Hindlimb muscle (tissue), 1 donor: ENCODE measurements at regions not wholly inside any gene's neighbourhood (a gene's known extent, or its start where the extent isn't known, plus 50 kb on each side); places are given as distances from the start of the nearest gene placed in this dataset.

Experiments
- DNase-seq: peaks from one replicate; pipeline ENCODE4 v3.0.0-alpha.2; 2013

DNA sequence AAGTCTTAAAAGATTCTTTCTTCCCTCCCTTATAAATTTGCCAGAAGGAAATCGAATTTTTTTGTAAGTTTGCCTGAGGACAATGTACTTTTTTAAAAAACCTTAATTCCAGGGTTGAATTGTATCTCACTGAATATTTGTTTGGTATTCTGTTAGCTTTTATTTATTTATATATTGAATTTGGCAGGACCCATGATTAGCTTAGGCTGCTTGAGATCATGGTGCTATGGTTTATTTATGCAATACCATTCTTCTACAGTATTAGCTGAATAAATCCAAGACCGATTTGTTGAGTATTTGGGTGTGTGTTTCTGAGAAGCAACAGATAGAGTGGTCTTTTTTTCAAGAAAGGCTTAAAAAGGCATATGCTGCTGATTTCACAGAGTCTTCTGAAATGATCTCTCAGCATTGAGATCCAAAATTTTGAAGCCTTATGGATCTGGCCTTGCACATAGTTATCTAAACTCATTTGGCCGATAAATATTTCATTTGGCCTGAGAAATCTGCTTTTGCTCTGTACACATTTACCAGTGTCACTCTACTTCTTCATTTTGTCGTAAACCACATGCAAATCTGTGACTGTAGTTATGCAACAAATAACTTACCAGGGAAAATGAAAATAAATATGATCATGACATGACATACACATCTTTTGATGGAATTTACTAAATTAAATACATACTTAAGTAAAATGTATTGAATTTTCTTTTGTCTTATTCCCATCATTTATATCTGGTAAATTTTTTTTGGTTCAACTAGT, 265.8 kb upstream of the FLRT2 start:
- DNase-seq: no peak

DNA sequence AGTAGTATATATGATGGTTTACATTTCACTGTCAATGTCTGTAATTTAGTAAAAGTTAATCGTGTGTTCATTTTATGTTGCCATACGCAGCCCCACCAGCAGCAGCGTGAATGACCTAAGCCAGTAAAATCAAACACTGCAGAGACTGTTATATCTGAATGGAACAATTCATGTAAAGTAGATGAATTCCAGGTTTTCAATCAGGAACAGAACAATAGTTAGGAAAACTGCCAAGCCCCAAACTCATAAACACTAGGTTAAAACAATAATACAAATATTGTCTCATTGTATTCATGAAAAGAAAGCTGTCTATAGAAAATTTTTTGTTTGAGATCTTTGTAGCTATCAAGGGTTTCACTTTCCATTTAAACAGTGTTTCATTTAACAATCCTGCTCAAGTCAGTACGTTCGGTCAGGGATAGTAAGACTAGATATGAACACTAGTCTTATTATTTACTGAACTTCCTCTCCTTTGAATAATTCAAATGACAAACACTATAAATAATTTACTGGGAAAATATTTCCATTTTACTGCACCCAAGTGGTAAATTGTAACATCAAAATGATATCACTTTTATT, 256.8 kb upstream of the FLRT2 start:
- peak; percentile 39 for DNase-seq

- no peak for DNase-seq
These were observed 256.0 kb upstream of the FLRT2 start for GRCh38 chr14:85273952-85274351.

GRCh38 chr14:85276161-85276978, 253.6 kb upstream of the FLRT2 start:
- no peak for DNase-seq

- DNase-seq: no peak
These were observed 253.0 kb upstream of the FLRT2 start for GRCh38 chr14:85276979-85277228.

- DNase-seq: no peak
These were observed 250.5 kb upstream of the FLRT2 start for GRCh38 chr14:85279407-85279806.

GRCh38 chr14:85280074-85280473, 249.9 kb upstream of the FLRT2 start:
- DNase-seq: no peak

- no peak for DNase-seq
These were observed 248.0 kb upstream of the FLRT2 start for GRCh38 chr14:85281921-85282320.

DNA sequence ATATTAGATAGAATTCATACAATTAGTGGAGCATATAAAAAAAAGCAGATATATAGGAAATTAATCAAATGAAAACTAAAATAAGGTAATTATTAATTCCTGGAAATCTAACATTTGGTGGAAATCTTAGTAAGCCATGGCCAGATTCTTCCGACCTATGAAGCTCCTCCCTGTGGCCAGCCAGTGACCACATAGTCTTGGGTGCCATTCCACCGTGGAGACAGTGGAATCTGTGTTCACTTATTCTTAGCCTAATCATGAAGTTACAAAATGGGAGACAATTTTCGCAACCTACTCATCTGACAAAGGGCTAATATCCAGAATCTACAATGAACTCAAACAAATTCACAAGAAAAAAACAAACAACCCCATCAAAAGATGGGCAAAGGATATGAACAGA, 241.9 kb upstream of the FLRT2 start:
- no peak for DNase-seq

DNA sequence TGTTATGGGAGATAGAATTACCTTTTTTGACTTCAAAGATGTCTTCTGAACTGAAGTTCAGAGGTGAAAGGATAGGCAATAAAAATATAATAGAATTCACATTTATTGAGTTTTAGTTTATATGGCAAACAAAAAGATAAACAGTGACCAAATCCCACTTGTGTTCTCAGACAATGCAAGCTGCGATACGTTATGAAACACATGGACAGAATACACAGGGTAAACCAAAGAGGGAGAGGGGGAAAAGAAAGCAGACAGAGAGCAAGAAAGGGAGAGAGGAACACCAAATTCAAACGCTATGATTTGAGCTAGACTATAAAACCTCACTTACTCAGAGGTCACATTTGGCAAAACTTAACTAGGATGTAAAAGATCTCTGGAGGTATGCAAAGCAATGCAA, 238.2 kb upstream of the FLRT2 start:
- no peak for DNase-seq

DNA sequence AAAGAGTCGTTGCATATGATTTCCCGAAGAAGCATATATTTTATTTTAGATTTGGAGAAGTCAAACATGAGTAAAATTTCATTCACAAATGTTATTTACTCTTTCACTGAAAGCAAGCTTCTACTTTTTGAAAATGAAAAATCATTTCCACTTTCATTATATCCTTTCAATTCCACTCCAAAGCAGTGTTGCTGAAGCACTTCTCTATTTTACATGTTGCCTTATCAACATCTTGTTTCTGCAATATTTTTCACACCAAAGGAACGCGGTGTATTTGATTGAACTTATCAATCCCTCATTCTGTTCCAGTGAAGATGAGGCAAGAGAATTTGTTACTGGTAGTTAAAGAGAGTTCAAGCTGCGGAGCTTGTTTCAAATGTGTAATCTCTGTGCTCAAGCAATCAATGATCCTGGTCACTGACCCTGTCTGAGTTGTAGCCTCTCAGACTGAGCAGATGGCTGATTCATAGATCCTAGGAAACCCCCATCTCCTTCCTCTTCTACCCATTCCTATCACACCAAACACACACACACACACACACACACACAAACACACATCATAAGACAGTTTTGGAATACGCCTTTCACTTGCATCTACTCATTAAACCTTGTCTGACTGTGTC, 236.2 kb upstream of the FLRT2 start:
- no peak for DNase-seq

- peak; percentile 26 for DNase-seq
These were observed 234.6 kb upstream of the FLRT2 start for GRCh38 chr14:85295318-85295717.

DNA sequence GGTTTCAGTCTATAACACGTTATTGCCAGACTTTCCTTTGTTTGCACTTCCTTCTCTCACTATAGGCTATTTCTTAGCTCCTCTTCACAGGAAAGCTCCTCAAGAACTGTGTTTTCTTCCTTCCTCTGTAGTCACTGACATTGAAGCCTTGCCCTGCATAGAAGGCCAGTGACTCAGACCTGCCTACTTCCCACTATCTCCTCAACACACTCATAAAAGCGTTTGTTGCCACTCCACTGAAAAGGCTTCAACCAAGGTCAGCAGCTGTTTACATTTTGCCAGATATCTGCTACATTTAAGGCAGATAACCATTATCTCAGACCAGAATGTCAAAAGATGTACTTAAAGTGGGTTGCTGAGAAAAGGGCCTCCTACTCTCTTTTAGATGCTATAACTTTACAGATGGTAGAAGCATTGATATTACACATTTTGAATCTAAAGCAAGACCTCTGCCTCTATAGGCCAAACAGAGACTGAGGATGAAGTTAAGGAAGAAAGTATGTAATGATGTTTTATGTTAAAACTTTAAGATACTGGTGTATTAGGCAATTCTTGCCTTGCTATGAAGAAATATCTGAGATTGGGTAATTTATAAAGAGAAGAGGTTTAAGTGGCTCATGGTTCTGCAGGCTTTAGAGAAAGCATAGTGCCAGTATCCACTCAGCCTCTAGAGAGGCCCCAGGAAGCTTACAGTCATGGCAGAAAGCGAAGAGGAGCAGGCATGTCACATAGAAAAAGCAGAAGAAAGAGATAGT, 233.3 kb upstream of the FLRT2 start:
- DNase-seq: no peak

GRCh38 chr14:85300107-85300506, 229.8 kb upstream of the FLRT2 start:
- DNase-seq: no peak

DNA sequence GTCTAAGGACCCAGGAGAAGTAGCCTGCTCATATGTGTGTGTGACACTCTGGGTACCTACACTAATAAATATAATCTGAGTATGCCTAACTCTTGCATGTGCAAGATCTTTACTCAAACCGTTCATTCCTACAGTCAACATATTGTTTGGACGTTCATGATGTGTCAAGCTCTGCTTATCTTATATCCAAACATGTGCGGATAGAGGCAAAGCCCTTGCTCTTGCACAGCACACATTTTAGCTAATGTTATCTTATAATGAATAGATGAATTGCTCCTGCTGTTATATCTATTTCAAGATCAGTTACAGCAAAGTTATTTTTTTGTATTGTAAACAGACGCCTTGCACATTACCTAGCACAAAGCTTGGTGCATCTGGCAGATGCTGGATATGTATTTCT, 228.4 kb upstream of the FLRT2 start:
- no peak for DNase-seq

DNA sequence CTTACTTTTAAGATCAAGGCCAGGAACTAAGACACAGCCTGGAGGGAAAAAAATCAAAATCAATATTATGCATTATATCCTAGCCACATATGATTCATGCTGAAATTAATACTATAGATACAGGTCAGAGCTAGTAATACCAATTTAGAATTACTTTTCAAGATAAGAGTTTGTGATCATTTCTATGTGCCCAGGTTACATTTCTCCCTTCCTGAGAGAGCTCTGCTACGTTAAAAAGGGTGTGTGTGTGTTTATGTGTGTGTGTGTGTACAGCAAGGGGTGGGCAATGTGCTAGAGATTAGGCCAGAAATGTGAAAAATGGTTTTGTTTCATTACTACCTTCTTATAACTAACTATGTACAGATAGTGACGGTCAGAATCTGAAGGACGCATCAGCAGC, 223.9 kb upstream of the FLRT2 start:
- DNase-seq: no peak

GRCh38 chr14:85308531-85309300, 221.2 kb upstream of the FLRT2 start:
- peak; percentile 17 for DNase-seq

DNA sequence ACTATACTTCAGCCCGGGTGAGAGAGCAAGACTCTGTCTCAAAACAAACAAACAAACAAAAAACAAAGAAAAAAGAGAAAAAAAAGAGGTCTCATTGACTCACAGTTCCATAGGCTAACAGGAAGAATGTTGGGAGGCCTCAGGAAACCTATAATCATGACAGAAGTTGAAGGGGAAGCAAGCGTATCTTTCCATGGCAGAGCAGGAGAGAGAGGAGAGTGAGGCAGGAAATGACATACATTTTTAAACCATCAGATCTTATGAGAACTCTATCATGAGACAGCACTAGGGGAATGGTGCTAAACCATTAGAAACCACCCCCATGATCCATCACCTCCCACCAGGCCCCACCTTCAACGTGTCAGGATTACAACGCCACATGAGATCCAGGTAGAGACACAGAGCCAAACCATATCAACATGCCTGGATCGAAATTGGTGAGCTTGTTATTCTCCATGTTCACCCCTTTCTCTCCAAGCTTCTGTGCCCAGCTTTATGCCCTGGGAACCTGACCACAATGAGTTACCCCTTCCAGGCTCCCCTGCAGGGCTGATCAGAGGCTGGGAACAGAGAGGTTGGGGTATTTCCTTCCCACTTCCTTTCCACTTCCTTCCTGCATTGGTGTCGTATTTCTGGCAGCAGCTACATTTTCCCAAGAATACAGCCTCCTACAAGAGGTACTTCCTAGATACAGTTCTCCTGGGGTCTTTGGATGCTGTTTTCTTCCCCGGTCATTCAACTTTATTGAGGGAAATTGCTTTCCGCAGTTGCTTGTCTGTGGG, 219.3 kb upstream of the FLRT2 start:
- DNase-seq: no peak

DNA sequence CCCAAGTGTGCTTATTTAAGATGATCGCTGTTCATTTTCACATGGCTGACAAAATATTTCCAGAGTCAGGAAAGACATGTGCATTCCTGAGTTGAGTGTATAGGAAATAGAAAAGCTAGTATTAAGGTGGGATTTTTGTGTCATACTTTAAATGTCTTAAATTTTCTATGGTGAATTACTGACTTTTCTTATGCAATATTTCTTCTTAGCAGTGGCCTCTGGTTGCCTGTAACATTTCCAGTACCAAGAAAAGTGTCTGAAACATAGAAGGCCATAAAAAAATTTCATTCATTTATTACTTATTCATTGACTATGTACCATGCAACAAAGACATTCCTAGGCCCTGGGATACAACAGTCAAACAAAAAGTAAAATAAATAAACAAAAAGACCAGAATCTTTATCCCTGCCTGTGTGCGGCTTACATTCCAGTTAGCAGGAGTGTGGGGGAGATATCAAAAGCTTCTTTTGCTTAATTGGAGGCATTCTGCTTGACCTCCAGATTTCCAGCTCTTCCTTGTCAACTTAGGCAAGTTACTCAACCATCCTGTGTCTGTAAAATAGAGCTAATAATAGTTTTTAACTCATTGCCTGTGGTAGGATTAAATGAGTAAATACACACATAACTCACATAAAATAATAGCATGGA, 216.3 kb upstream of the FLRT2 start:
- no peak for DNase-seq

- DNase-seq: no peak
These were observed 214.7 kb upstream of the FLRT2 start for GRCh38 chr14:85315290-85315689.
